ENCODE measurements at regions not wholly inside any gene's neighbourhood (a gene's known extent, or its start where the extent isn't known, plus 50 kb on each side); places are given as distances from the start of the nearest gene placed in this dataset.
A peak's percentile ranks its signal among the peaks of the same experiment; 100 is the strongest.

DNA sequence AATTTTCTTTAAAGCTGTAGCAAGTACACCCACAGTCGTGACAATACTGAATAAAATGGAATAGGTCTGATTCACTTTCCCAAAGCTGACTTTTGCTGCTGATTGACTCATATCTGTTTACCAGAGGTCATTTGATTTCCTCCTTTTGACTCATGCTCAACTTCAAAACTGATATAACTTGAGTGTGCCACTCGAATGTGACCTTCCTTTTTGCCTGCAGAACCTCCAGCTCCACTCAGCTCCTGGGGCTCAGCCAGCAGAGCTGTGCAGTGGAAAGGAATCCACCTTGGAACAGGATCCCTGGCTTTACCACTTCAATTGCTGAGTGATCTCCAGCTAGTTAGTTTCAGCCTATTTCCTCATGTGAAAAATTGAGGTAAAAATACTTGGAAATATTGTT, 84.1 kb downstream of the FEM1C start:
- peak overlapping the region; percentile 85 for H2BK5ac ChIP-seq (ENCODE audit: low read depth, low read length, poor library complexity, severe bottlenecking)
- H3K9me1 ChIP-seq (ENCODE audit: insufficient read depth, low read length): peaks cover 13% of the 10 kb centered on the region
- peak overlapping the region; percentile 25 for H2AK9ac ChIP-seq (replicated peaks; ENCODE audit: low read depth, low read length, poor library complexity)
- no peaks in the 10 kb centered on the region for H3K9me3 ChIP-seq (ENCODE audit: control insufficient read depth, insufficient read depth, low read length)
- peak overlapping the region; percentile 87 for H2BK20ac ChIP-seq (ENCODE audit: low read depth, low read length)
- dilution Hi-C loops (cut with HindIII; ENCODE audit: low sequenced_read_pairs, unreplicated experiment): no loop called here
- no TSS peak for BruUV-seq (replicated peaks)
- ChIA-PET CTCF (no interaction called here), POLR2A (ENCODE audit: unreplicated experiment) (interaction anchor here (0.6 kb wide), 1 partner anchor 20 kb away, joined by 5 read pairs; no protein-coding TSS in a partner anchor)
- no peak overlapping the region for H3K4me2 ChIP-seq (ENCODE audit: low read depth, low read length)
- peaks cover 9% of the 10 kb centered on the region for H3K4me1 ChIP-seq (ENCODE audit: control insufficient read depth, insufficient read depth, low read length)
- in situ Hi-C loops (cut with MboI; ENCODE audit: low sequenced_read_pairs): no loop called here
- intact Hi-C loops (cut with micrococcal nuclease): no loop called here
- DNase-seq: peak; percentile 92
- peak overlapping the region; percentile 26 for H2AFZ ChIP-seq (replicated peaks; ENCODE audit: low read length, poor library complexity)
- no peak overlapping the region for H3K23ac ChIP-seq (ENCODE audit: low read depth, low read length)
- 0 out of 2 replicates have a peak overlapping the region, but pooled peaks have one; percentile 5 for H4K91ac ChIP-seq (ENCODE audit: insufficient read depth, low read depth, low read length)
- H3K14ac ChIP-seq (replicated peaks; ENCODE audit: low read depth, low read length): 0 out of 2 replicates have a peak overlapping the region, but pooled peaks have one; percentile 7
- TF ChIP-seq MXI1 (IDR thresholded peaks at IDR 0.05; ENCODE audit: borderline replicate concordance, low read depth, low read length): no peak
- TF ChIP-seq NFE2L2 (IDR thresholded peaks at IDR 0.05; ENCODE audit: low read depth, low read length): no peak
- TF ChIP-seq MAFK (IDR thresholded peaks at IDR 0.05; ENCODE audit: low read depth, low read length): no peak
- 0 out of 2 replicates have a peak, but pooled peaks have one; percentile 43 for TF ChIP-seq CEBPB (IDR thresholded peaks at IDR 0.05; ENCODE audit: low read depth, low read length)
- no peak for TF ChIP-seq RAD21 (IDR thresholded peaks at IDR 0.05; ENCODE audit: low read length)
- TF ChIP-seq CHD1 (IDR thresholded peaks at IDR 0.05; ENCODE audit: low read depth, low read length): no peak
- no peak for TF ChIP-seq SMC3 (IDR thresholded peaks at IDR 0.05; ENCODE audit: low read depth, low read length)
- no peak for TF ChIP-seq MAZ (IDR thresholded peaks at IDR 0.05; ENCODE audit: borderline replicate concordance, low read depth, low read length)
- peak; percentile 56; the same call in 1 of the 2 replicates for TF ChIP-seq BHLHE40 (IDR thresholded peaks at IDR 0.05; ENCODE audit: low read depth, low read length)
- TF ChIP-seq POLR2A (IDR thresholded peaks at IDR 0.05; ENCODE audit: low read depth, low read length): no peak
- TF ChIP-seq, protein P1, sequence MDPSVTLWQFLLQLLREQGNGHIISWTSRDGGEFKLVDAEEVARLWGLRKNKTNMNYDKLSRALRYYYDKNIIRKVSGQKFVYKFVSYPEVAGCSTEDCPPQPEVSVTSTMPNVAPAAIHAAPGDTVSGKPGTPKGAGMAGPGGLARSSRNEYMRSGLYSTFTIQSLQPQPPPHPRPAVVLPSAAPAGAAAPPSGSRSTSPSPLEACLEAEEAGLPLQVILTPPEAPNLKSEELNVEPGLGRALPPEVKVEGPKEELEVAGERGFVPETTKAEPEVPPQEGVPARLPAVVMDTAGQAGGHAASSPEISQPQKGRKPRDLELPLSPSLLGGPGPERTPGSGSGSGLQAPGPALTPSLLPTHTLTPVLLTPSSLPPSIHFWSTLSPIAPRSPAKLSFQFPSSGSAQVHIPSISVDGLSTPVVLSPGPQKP (IDR thresholded peaks at IDR 0.05; ENCODE audit: borderline replicate concordance, low read depth, low read length): no peak
- TF ChIP-seq, protein P2, sequence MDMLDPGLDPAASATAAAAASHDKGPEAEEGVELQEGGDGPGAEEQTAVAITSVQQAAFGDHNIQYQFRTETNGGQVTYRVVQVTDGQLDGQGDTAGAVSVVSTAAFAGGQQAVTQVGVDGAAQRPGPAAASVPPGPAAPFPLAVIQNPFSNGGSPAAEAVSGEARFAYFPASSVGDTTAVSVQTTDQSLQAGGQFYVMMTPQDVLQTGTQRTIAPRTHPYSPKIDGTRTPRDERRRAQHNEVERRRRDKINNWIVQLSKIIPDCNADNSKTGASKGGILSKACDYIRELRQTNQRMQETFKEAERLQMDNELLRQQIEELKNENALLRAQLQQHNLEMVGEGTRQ (IDR thresholded peaks at IDR 0.05; ENCODE audit: low read depth, low read length): peak; percentile 17; the same call in 1 of the 2 replicates
- peak; percentile 73 for TF ChIP-seq FOS (IDR thresholded peaks at IDR 0.05; ENCODE audit: low read depth, low read length)
- TF ChIP-seq RFX5 (IDR thresholded peaks at IDR 0.05; ENCODE audit: low read depth, low read length): no peak
- TF ChIP-seq, protein P3, sequence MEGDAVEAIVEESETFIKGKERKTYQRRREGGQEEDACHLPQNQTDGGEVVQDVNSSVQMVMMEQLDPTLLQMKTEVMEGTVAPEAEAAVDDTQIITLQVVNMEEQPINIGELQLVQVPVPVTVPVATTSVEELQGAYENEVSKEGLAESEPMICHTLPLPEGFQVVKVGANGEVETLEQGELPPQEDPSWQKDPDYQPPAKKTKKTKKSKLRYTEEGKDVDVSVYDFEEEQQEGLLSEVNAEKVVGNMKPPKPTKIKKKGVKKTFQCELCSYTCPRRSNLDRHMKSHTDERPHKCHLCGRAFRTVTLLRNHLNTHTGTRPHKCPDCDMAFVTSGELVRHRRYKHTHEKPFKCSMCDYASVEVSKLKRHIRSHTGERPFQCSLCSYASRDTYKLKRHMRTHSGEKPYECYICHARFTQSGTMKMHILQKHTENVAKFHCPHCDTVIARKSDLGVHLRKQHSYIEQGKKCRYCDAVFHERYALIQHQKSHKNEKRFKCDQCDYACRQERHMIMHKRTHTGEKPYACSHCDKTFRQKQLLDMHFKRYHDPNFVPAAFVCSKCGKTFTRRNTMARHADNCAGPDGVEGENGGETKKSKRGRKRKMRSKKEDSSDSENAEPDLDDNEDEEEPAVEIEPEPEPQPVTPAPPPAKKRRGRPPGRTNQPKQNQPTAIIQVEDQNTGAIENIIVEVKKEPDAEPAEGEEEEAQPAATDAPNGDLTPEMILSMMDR (conservative IDR thresholded peaks at IDR 0.05; ENCODE audit: low read depth, low read length): no peak
- no peak for TF ChIP-seq RCOR1 (IDR thresholded peaks at IDR 0.05; ENCODE audit: insufficient replicate concordance, low read length)
- no peaks in the 10 kb centered on the region for H3K27me3 ChIP-seq (ENCODE audit: control insufficient read depth, insufficient read depth, low read length)
- no peaks in the 10 kb centered on the region for H3K79me1 ChIP-seq (ENCODE audit: low read depth in 1 of 2, low read length in 2 of 2)
- peak overlapping the region; percentile 22 to 62; a peak in 2 of 4 replicates for H4K8ac ChIP-seq (ENCODE audit: low read depth in 2 of 2, low read length in 2 of 2)
- H3K9ac ChIP-seq (ENCODE audit: low read depth, low read length): no peak overlapping the region
- ATAC-seq (ENCODE audit: low read depth): peak; percentile 52; the same call in 1 of the 2 replicates
- no peak overlapping the region for H3K18ac ChIP-seq (ENCODE audit: low read depth, low read length)
- H3K4me3 ChIP-seq (ENCODE audit: insufficient read depth, low read depth, low read length): no peak overlapping the region
- WGBS, 2 experiments (ENCODE audit: extremely low coverage in 2 of 2, insufficient read length in 1 of 2): 0% methylated on average over 1 of the region's 2 CpGs; no CpG with 5 or more reads in 1 of the 2 experiments
- H3K27ac ChIP-seq (ENCODE audit: insufficient read depth, low read length): no peak overlapping the region
- peak overlapping the region; percentile 92; the same call in 1 of the 2 replicates for H2AK5ac ChIP-seq (ENCODE audit: low read depth, low read length)
- H3K4ac ChIP-seq (ENCODE audit: low read depth, low read length): peak overlapping the region; percentile 83
- peak overlapping the region; percentile 97; the same call in 1 of the 3 replicates for H2BK15ac ChIP-seq (ENCODE audit: low read depth, low read length)
- H2BK120ac ChIP-seq (ENCODE audit: low read depth, low read length): peak overlapping the region; percentile 90
- H3K56ac ChIP-seq (ENCODE audit: extremely low read depth, insufficient read depth, low read length): 0 out of 2 replicates have a peak overlapping the region, but pooled peaks have one; percentile 25
- no peak overlapping the region for H4K5ac ChIP-seq (ENCODE audit: low read depth, low read length)
- H3K36me3 ChIP-seq (ENCODE audit: control insufficient read depth, insufficient read depth, low read length): no peaks in the 10 kb centered on the region
- no peaks in the 10 kb centered on the region for H4K20me1 ChIP-seq (ENCODE audit: insufficient read depth, low read length)

All from IMR-90 (cell line).